ENCODE measurements at regions not wholly inside any gene's neighbourhood (a gene's known extent, or its start where the extent isn't known, plus 50 kb on each side); places are given as distances from the start of the nearest gene placed in this dataset.
A peak's percentile ranks its signal among the peaks of the same experiment; 100 is the strongest.

DNA sequence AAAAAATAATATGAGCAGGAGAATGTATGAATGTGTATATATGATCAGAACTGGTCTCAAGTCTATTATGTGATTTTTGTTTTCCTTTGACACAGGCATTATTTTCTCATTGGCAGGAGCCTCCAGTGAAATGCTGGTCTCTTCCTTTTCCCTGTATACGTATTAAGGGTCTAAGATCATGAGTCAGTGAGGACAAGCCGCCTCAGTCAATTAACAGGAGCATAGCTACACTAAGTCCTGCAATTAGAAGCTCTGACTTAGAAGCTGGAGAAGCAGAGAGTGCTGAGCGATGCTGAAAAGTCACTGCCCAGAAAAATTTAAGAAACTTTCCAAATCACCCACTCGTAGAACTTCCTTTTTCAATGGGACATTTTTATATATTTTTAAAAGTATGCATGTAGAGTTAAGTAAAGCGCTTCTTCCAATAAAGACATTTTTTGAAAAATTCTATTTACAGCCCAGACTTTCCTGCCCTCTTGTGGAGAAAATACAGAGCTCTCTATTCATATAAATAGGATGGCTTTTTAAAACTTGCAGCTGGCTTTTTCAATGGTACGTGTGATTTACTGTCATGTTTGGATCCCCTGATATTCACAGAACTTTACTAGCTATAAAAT is 70.2 kb upstream of the PSMD7 start (continued):
- TF ChIP-seq, protein P1, sequence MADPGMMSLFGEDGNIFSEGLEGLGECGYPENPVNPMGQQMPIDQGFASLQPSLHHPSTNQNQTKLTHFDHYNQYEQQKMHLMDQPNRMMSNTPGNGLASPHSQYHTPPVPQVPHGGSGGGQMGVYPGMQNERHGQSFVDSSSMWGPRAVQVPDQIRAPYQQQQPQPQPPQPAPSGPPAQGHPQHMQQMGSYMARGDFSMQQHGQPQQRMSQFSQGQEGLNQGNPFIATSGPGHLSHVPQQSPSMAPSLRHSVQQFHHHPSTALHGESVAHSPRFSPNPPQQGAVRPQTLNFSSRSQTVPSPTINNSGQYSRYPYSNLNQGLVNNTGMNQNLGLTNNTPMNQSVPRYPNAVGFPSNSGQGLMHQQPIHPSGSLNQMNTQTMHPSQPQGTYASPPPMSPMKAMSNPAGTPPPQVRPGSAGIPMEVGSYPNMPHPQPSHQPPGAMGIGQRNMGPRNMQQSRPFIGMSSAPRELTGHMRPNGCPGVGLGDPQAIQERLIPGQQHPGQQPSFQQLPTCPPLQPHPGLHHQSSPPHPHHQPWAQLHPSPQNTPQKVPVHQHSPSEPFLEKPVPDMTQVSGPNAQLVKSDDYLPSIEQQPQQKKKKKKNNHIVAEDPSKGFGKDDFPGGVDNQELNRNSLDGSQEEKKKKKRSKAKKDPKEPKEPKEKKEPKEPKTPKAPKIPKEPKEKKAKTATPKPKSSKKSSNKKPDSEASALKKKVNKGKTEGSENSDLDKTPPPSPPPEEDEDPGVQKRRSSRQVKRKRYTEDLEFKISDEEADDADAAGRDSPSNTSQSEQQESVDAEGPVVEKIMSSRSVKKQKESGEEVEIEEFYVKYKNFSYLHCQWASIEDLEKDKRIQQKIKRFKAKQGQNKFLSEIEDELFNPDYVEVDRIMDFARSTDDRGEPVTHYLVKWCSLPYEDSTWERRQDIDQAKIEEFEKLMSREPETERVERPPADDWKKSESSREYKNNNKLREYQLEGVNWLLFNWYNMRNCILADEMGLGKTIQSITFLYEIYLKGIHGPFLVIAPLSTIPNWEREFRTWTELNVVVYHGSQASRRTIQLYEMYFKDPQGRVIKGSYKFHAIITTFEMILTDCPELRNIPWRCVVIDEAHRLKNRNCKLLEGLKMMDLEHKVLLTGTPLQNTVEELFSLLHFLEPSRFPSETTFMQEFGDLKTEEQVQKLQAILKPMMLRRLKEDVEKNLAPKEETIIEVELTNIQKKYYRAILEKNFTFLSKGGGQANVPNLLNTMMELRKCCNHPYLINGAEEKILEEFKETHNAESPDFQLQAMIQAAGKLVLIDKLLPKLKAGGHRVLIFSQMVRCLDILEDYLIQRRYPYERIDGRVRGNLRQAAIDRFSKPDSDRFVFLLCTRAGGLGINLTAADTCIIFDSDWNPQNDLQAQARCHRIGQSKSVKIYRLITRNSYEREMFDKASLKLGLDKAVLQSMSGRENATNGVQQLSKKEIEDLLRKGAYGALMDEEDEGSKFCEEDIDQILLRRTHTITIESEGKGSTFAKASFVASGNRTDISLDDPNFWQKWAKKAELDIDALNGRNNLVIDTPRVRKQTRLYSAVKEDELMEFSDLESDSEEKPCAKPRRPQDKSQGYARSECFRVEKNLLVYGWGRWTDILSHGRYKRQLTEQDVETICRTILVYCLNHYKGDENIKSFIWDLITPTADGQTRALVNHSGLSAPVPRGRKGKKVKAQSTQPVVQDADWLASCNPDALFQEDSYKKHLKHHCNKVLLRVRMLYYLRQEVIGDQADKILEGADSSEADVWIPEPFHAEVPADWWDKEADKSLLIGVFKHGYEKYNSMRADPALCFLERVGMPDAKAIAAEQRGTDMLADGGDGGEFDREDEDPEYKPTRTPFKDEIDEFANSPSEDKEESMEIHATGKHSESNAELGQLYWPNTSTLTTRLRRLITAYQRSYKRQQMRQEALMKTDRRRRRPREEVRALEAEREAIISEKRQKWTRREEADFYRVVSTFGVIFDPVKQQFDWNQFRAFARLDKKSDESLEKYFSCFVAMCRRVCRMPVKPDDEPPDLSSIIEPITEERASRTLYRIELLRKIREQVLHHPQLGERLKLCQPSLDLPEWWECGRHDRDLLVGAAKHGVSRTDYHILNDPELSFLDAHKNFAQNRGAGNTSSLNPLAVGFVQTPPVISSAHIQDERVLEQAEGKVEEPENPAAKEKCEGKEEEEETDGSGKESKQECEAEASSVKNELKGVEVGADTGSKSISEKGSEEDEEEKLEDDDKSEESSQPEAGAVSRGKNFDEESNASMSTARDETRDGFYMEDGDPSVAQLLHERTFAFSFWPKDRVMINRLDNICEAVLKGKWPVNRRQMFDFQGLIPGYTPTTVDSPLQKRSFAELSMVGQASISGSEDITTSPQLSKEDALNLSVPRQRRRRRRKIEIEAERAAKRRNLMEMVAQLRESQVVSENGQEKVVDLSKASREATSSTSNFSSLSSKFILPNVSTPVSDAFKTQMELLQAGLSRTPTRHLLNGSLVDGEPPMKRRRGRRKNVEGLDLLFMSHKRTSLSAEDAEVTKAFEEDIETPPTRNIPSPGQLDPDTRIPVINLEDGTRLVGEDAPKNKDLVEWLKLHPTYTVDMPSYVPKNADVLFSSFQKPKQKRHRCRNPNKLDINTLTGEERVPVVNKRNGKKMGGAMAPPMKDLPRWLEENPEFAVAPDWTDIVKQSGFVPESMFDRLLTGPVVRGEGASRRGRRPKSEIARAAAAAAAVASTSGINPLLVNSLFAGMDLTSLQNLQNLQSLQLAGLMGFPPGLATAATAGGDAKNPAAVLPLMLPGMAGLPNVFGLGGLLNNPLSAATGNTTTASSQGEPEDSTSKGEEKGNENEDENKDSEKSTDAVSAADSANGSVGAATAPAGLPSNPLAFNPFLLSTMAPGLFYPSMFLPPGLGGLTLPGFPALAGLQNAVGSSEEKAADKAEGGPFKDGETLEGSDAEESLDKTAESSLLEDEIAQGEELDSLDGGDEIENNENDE (IDR thresholded peaks at IDR 0.05; ENCODE audit: insufficient replicate concordance, low read length) = no peak
- TF ChIP-seq, protein P2, sequence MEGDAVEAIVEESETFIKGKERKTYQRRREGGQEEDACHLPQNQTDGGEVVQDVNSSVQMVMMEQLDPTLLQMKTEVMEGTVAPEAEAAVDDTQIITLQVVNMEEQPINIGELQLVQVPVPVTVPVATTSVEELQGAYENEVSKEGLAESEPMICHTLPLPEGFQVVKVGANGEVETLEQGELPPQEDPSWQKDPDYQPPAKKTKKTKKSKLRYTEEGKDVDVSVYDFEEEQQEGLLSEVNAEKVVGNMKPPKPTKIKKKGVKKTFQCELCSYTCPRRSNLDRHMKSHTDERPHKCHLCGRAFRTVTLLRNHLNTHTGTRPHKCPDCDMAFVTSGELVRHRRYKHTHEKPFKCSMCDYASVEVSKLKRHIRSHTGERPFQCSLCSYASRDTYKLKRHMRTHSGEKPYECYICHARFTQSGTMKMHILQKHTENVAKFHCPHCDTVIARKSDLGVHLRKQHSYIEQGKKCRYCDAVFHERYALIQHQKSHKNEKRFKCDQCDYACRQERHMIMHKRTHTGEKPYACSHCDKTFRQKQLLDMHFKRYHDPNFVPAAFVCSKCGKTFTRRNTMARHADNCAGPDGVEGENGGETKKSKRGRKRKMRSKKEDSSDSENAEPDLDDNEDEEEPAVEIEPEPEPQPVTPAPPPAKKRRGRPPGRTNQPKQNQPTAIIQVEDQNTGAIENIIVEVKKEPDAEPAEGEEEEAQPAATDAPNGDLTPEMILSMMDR (IDR thresholded peaks at IDR 0.05; ENCODE audit: control extremely low read depth in 1 of 3, insufficient read depth in 1 of 3, low read depth in 1 of 3, low read length in 3 of 3) = peak in 2 of 3 experiments; percentile 24 to 29; a peak in 2 of 4 replicates
- TF ChIP-seq HDAC2 (IDR thresholded peaks at IDR 0.05; ENCODE audit: borderline replicate concordance in 1 of 2, low read depth in 2 of 2, low read length in 2 of 2) = no peak
- TF ChIP-seq CREB1 (IDR thresholded peaks at IDR 0.05) = no peak
- peak; percentile 62 to 68 for TF ChIP-seq RAD21 (IDR thresholded peaks at IDR 0.05 in 1 of 2, conservative IDR thresholded peaks at IDR 0.05 in 1 of 2; ENCODE audit: low read depth in 2 of 2, low read length in 2 of 2)

Measured in H1 (cell line).